Stimulated activated naive B cell treated with anti-CD40 and anti-IgM and Interleukin-4, amounts not matched to agents 10 μg/mL and 1 μg/mL and 100 μg/mL, for 72 hours (primary cell): ENCODE measurements at regions not wholly inside any gene's neighbourhood (a gene's known extent, or its start where the extent isn't known, plus 50 kb on each side); places are given as distances from the start of the nearest gene placed in this dataset.

Source experiments
- ATAC-seq, 2 donors: fragments of 150-1000 bp; cut with Tn5 transposase; replicated peaks; 2 replicates each; pipeline ENCODE4 v1.10.0; 2021; ENCODE audit warnings: moderate library complexity in 1 of 2
- DNase-seq: peaks from one replicate; pipeline ENCODE4 v3.0.0; 2021
- H3K27ac Mint-ChIP-seq: one replicate; pipeline ENCODE4 v1.8.0; 2022; ENCODE audit warnings: mild to moderate bottlenecking, mixed read lengths
- H3K27me3 Mint-ChIP-seq, 2 donors: one replicate each; pipeline ENCODE4 v1.8.0; 2022; ENCODE audit warnings: mixed read lengths in 2 of 2
- H3K36me3 Mint-ChIP-seq, 2 donors: one replicate each; pipeline ENCODE4 v1.8.0; 2022; ENCODE audit warnings: mixed read lengths in 2 of 2, mild to moderate bottlenecking in 1 of 2
- H3K4me1 Mint-ChIP-seq, 2 donors: one replicate each; pipeline ENCODE4 v1.8.0; 2022; ENCODE audit warnings: mixed read lengths in 2 of 2, mild to moderate bottlenecking in 1 of 2
- H3K4me3 Mint-ChIP-seq, 2 donors: one replicate each; pipeline ENCODE4 v1.8.0; 2022; ENCODE audit warnings: mild to moderate bottlenecking in 2 of 2, mixed read lengths in 2 of 2, moderate library complexity in 1 of 2
- H3K9me3 Mint-ChIP-seq, 2 donors: one replicate each; pipeline ENCODE4 v1.8.0; 2022; ENCODE audit warnings: mixed read lengths in 2 of 2, mild to moderate bottlenecking in 1 of 2

DNA sequence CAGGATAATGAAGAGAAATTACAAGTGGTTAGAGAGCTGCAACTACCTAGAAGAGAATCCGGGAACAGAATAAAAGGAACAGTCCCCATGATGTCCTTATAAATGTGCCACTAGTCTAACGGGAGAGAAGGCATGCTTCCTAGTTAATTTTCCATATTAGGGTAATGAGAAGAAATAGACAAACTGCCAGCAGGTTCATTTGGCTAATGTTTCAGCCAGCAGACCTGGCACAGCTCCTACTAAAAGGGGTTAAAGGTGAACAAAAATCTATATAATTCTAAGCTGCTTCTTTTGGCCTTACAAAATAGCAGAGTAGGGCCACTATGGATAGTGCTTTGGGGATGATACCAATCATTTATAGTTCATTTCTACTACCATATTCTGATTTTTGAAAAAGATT is 845.3 kb upstream of the GCFC2 start:
- H3K9me3 Mint-ChIP-seq: no peaks in the 10 kb centered on the region
- H3K4me3 Mint-ChIP-seq: no peak overlapping the region
- no peaks in the 10 kb centered on the region for H3K4me1 Mint-ChIP-seq
- DNase-seq (no peak), ATAC-seq (no peak)
- H3K27ac Mint-ChIP-seq: no peak overlapping the region
- H3K36me3 Mint-ChIP-seq: no peaks in the 10 kb centered on the region
- no peaks in the 10 kb centered on the region for H3K27me3 Mint-ChIP-seq

DNA sequence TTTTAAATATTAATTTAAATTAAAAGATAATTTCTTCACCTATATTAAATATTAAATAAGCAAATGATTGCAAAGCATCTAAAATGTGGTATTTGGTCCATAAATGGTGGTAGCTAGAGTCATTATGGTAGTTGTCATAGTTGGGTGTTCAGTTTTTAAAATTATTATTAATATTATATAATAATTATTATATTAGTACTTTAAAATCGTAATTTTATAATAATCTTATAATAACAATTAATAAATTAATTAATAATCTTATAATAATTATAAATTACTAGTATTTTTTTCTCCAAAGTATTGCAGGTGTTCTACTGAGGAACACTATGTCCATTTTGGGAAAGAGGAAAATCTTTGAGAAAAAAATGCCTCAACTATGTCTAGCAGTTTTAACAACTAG is 835.5 kb upstream of the GCFC2 start:
- DNase-seq (no peak), ATAC-seq (no peak)
- peaks cover 0 to 2% of the 10 kb centered on the region in 2 donors for H3K9me3 Mint-ChIP-seq
- no peaks in the 10 kb centered on the region for H3K4me1 Mint-ChIP-seq
- no peak overlapping the region for H3K27ac Mint-ChIP-seq
- no peaks in the 10 kb centered on the region for H3K27me3 Mint-ChIP-seq
- H3K36me3 Mint-ChIP-seq: no peaks in the 10 kb centered on the region
- H3K4me3 Mint-ChIP-seq: no peak overlapping the region

DNA sequence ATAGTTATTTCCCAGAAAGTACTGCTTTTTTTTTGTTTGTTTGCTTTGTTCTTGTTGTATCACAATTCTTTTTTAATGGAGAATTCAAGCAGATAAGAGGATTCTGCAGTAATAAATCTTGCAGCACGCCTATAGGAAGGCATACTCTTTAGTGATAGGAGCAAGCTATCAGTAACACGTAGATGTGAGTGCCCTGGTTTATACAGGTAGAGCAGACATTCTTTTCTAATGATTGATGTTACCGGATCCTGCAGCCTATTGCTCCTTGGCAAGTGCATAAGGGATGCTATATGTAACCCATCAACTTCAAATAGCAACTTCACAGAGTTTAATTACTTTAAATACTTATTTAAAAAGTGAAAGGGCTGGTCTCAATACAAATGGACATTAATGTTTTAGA is 834.2 kb upstream of the GCFC2 start:
- no peaks in the 10 kb centered on the region for H3K36me3 Mint-ChIP-seq
- no peaks in the 10 kb centered on the region for H3K4me1 Mint-ChIP-seq
- H3K27me3 Mint-ChIP-seq: no peaks in the 10 kb centered on the region
- no peak for ATAC-seq
- peaks cover 0 to 2% of the 10 kb centered on the region in 2 donors for H3K9me3 Mint-ChIP-seq
- H3K27ac Mint-ChIP-seq: no peak overlapping the region
- no peak for DNase-seq
- H3K4me3 Mint-ChIP-seq: no peak overlapping the region

DNA sequence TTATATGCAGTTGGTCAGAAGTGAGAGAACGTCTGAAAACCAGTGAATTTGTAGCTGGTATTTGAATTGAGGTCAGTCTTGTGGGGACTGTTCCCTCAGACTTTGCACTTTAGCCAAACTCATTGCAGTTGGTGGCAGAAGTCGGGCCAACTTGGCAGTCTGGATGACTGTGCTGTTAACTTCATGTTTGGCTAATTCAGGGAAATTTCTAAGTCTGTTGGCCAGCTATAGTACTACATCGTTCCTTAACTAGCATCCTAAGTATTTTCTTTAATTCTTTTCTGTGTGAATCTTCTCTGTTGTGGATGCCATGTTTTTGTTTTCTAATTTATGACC is 806.8 kb upstream of the GCFC2 start:
- Mint-ChIP-seq H3K27me3 (no peaks in the 10 kb centered on the region), H3K9me3 (no peaks in the 10 kb centered on the region)

DNA sequence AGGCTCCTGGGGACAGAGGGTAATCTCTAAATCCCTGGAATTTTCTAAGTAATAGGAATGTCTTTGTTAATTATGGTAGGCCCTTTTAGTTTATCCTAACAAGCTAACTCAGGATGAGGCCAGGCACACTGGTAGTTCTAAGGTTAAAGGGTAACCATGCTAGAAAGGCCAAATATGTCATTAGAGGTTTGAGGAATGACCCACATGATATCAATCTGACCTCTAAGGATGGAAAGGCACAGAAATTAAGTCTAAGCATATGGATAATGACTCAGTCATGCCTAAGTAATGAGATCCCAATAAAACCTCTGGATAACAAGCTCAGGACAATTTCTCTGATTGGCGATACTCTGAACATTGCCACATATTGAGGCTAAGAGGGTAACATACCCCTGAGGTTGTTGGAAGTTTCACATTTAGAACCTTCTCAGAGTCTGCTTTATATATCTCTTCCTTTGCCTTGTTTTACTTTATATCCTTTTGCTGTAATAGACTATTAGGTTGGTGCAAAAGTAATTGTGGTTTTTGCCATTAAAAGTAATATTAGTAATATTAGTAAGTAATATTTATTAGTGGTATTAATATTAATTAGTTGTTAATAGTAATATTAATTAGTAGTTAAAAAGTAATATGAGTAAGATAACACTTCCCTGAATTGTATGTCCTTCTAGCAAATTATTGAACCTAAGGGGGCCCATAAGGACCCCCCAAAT is 806.3 kb upstream of the GCFC2 start:
- no peak for DNase-seq
- Mint-ChIP-seq H3K4me3 (no peak overlapping the region), H3K4me1 (no peaks in the 10 kb centered on the region), H3K27ac (no peak overlapping the region), H3K9me3 (no peaks in the 10 kb centered on the region), H3K36me3 (no peaks in the 10 kb centered on the region), H3K27me3 (no peaks in the 10 kb centered on the region)
- no peak for ATAC-seq

More for the DNA sequence above, 806.8 kb upstream of the GCFC2 start:
- no peaks in the 10 kb centered on the region for H3K4me1 Mint-ChIP-seq
- DNase-seq (no peak), ATAC-seq (no peak)
- no peak overlapping the region for H3K4me3 Mint-ChIP-seq
- no peak overlapping the region for H3K27ac Mint-ChIP-seq
- H3K36me3 Mint-ChIP-seq: no peaks in the 10 kb centered on the region

DNA sequence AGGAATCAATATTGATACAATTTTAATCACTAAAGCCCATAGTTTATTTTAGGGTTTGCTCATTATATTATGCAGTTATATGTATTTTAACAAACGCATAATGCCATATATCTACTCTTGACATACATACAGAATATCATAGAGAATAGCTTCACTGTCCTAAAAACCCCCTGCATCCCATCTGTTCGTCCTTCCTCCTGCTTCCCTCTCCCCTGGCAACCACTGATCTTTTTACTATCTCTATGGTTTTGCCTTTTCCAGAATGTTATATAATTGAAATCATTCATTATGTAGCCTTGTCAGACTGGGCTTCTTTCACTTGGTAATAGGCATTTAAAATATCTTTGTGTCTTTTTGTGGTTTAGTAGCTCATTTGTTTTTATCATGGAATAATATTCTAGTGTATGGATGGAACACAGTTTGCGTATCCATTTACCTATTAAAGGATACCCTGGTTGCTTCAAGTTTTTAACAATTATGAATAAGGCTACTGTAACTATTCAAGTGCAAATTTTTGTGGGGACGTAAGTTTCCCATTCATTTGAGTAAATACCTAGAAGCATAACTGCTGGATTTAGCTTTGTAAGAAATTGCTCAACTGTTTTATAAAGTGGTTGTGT is 801.6 kb upstream of the GCFC2 start:
- ATAC-seq (no peak), DNase-seq (no peak)
- no peaks in the 10 kb centered on the region for H3K36me3 Mint-ChIP-seq
- no peak overlapping the region for H3K27ac Mint-ChIP-seq
- no peaks in the 10 kb centered on the region for H3K9me3 Mint-ChIP-seq
- no peaks in the 10 kb centered on the region for H3K27me3 Mint-ChIP-seq
- H3K4me3 Mint-ChIP-seq: no peak overlapping the region
- H3K4me1 Mint-ChIP-seq: no peaks in the 10 kb centered on the region

DNA sequence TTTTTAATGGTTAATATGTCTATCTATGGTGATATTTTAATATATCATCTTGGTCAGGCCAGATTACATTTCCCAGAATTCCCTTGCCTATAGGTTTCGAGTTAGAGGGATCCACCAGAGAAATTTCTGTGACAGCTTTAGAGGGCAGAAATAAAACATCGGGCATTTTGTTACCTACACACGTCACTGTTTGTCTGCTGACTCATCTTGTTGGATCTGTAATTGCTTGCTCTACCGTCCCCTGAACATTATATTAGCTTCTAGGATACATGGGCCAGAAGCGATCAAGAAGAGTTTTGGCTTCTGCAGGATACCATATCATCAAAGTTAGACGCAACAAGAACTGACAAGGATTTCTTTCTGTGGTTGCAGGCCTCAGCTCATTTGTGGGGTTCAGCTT is 795.8 kb upstream of the GCFC2 start:
- H3K27me3 Mint-ChIP-seq: no peaks in the 10 kb centered on the region
- H3K36me3 Mint-ChIP-seq: no peaks in the 10 kb centered on the region
- ATAC-seq (no peak), DNase-seq (no peak)
- H3K9me3 Mint-ChIP-seq: no peaks in the 10 kb centered on the region
- no peaks in the 10 kb centered on the region for H3K4me1 Mint-ChIP-seq
- no peak overlapping the region for H3K27ac Mint-ChIP-seq
- H3K4me3 Mint-ChIP-seq: no peak overlapping the region

DNA sequence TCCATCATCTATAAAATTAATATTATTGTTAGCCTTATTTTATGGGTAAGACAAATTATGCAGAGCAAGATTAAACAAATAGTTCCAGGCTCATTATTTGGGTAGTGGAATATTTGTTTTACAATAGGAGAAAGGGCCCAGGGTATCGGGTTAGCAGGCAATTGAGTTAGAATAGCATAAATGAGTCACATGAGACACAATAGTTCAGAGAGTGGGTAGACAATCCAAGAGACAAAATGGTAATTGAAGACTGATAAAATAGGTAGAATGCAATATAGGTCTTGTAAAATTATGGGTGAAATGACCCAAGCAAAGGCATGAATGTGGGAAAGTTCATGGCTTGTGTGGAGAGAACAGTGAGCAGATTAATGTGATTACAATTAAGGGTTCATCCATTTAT is 790.9 kb upstream of the GCFC2 start:
- DNase-seq (no peak), ATAC-seq (no peak)
- H3K4me3 Mint-ChIP-seq: no peak overlapping the region
- H3K27ac Mint-ChIP-seq: no peak overlapping the region
- H3K4me1 Mint-ChIP-seq: no peaks in the 10 kb centered on the region
- no peaks in the 10 kb centered on the region for H3K27me3 Mint-ChIP-seq
- H3K36me3 Mint-ChIP-seq: no peaks in the 10 kb centered on the region
- H3K9me3 Mint-ChIP-seq: no peaks in the 10 kb centered on the region

DNA sequence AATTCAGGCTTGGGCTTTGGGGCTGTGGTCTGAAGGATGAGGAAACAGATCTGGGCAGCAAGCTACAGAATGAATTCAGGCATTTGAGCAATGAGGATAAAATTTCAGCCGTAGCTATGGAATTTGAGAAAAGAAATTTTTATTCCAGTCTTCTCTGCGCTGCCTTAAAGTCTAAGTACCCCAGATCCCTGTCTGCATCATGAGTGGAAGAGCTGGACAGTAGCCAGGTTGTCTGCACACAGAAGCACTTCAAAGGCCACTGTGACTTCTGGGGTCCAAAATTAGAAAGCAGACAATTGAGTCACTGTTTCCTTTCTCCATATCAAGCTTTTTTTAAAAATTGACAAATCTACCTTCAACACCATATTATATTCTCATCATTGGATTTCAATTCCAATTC is 787.6 kb upstream of the GCFC2 start:
- DNase-seq (no peak), ATAC-seq (no peak)
- no peaks in the 10 kb centered on the region for H3K27me3 Mint-ChIP-seq
- H3K4me3 Mint-ChIP-seq: no peak overlapping the region
- no peaks in the 10 kb centered on the region for H3K9me3 Mint-ChIP-seq
- no peaks in the 10 kb centered on the region for H3K36me3 Mint-ChIP-seq
- H3K27ac Mint-ChIP-seq: no peak overlapping the region
- no peaks in the 10 kb centered on the region for H3K4me1 Mint-ChIP-seq

DNA sequence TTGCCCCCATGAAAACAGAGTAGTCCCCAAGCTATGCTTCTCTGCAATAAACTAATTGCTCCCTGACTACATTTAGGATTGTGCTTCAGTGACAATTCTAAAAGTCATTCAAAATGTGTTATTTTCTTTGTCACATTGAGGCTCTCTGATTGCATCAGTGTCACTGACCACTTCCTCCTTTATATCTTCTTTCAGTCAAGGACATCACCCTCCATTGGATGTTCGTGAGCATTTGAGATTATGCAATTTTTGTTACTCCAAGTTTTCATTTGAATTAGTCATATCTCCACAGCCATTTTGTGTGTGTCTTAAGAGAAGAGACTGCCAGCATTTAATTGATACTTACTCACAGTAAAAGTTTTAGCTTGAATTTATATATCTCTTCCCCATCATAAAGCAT is 780.8 kb upstream of the GCFC2 start:
- Mint-ChIP-seq H3K4me1 (no peaks in the 10 kb centered on the region), H3K27ac (no peak overlapping the region), H3K9me3 (peaks cover 0 to 4% of the 10 kb centered on the region in 2 donors), H3K4me3 (no peak overlapping the region), H3K27me3 (no peaks in the 10 kb centered on the region), H3K36me3 (no peaks in the 10 kb centered on the region)
- DNase-seq (no peak), ATAC-seq (no peak)

DNA sequence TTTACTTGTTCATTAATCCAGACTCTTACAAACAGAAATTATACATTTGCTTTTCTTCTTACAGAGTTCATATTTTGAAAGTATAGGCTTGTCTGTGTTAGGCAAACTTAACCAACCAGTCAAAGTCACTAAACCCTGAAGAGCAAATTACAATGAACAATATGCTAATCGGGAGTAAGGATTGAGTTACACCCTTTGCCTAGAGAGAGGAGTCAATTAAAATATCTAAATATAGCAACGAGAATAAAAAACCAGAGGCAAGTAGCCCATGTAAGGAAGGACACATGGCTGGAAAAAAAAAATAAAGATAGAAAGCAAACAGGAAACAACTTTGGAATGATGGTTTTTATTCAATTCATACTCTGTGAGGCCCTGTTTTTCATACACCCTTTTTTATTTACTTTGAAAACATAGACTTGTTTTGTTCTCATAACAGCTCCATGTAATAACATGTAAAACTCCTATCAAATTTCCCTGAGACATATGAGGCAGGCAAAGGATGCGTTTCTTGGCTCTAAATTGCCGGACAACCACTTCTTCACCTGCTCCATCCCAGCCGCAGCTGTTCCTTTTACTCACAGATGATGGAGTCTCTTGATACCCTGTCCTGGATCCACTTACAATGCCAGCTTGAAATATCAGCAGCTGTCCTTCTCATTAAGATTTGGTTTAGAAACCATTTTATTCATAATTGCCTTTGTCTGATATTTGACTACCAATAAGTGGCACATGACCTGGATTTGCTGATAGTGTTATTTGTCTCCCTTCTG is 767.7 kb upstream of the GCFC2 start:
- no peak for DNase-seq
- H3K4me3 Mint-ChIP-seq: no peak overlapping the region
- H3K36me3 Mint-ChIP-seq: no peaks in the 10 kb centered on the region
- H3K9me3 Mint-ChIP-seq: no peaks in the 10 kb centered on the region
- no peaks in the 10 kb centered on the region for H3K27me3 Mint-ChIP-seq
- H3K27ac Mint-ChIP-seq: no peak overlapping the region
- no peaks in the 10 kb centered on the region for H3K4me1 Mint-ChIP-seq
- no peak for ATAC-seq

DNA sequence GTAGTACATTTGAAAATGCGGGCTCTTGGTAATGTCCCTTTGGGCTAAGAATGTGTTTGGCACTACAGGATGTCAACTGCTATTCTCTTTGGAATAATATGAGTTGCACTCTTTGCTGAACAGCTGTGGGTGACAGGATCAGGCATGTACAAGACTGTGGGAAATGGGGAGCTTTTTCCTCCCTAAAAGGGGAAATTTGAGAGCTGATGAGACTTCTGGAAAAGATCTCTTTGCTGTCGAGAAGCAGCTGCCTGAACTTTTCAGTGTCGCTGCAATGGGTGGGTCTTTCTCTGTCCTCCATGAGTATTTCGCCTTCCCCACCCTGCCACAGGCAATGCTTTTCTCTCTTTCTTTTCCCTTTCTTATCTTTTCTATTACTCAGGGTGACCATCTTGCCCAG is 762.2 kb upstream of the GCFC2 start:
- Mint-ChIP-seq H3K4me3 (no peak overlapping the region), H3K4me1 (no peaks in the 10 kb centered on the region), H3K27ac (no peak overlapping the region), H3K9me3 (peaks cover 0 to 4% of the 10 kb centered on the region in 2 donors), H3K27me3 (no peaks in the 10 kb centered on the region), H3K36me3 (no peaks in the 10 kb centered on the region)
- ATAC-seq (no peak), DNase-seq (no peak)

DNA sequence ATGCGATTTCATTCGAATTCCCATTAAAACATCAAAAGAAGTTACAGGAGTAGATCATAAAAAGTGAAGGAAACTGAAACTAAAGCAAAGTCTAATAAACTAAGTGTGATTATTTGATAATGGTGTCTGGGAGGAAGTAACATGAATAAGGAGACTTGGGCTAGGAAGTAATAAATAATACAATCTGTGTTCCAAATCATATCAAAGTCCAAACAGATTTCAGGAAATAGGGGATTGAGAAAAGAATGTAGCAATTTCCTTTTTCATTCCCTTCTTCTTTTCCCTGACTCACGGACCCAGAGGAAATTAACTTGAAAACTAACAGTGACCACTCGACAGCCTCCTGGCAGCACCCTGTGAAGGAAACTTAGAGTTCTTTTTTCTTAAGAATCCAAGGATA is 758.4 kb upstream of the GCFC2 start:
- Mint-ChIP-seq H3K4me3 (no peak overlapping the region), H3K27me3 (no peaks in the 10 kb centered on the region), H3K4me1 (no peaks in the 10 kb centered on the region), H3K9me3 (peaks cover 0 to 5% of the 10 kb centered on the region in 2 donors), H3K36me3 (no peaks in the 10 kb centered on the region), H3K27ac (no peak overlapping the region)
- DNase-seq: no peak
- ATAC-seq: no peak

DNA sequence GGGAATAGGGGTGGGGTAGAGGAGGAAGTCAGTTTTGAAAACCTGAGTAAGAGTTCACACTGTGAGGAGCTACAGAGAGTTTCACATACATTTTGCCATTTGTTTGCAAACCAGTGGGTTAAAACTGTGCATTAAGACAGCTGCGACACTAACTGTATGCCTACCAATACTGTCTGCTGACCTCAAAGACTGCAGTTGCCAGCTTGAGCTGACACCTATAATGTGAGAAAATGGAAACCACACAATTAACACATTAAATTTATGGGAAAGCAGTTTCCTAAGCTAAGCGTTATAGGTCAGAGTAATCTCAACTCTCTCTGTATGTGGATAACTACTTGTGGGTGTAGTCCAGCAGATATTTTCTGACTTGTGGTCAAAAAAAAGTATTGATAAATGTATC is 756.6 kb upstream of the GCFC2 start:
- Mint-ChIP-seq H3K27me3 (no peaks in the 10 kb centered on the region), H3K4me3 (no peak overlapping the region), H3K27ac (no peak overlapping the region), H3K9me3 (peaks cover 0 to 5% of the 10 kb centered on the region in 2 donors), H3K4me1 (no peaks in the 10 kb centered on the region), H3K36me3 (no peaks in the 10 kb centered on the region)
- DNase-seq: no peak
- no peak for ATAC-seq

DNA sequence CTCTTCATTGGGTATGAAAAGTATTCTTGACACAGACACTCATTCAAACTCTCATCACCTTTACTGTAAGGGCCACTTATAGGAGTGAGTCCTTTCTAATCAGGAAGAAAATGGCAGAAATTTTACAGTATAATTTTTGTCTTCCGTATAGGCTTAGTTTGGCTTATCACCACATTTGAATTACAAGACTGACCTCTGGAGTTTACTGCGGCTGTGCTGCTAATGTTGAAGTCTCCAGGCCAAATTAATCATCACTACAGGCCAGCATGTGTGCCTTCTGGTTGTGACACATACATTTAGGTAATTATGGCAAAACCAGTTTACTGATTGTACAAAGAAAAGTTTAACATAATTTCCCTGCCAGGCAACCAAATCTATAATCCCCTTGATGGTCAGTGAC is 753.6 kb upstream of the GCFC2 start:
- no peaks in the 10 kb centered on the region for H3K27me3 Mint-ChIP-seq
- no peak for ATAC-seq
- H3K4me3 Mint-ChIP-seq: no peak overlapping the region
- H3K9me3 Mint-ChIP-seq: peaks cover 0 to 3% of the 10 kb centered on the region in 2 donors
- no peaks in the 10 kb centered on the region for H3K4me1 Mint-ChIP-seq
- no peak for DNase-seq
- H3K27ac Mint-ChIP-seq: no peak overlapping the region
- no peaks in the 10 kb centered on the region for H3K36me3 Mint-ChIP-seq
